NCI-H345 treated with DMSO at 0.1 percent for 48 hours (cell line): ENCODE measurements at regions not wholly inside any gene's neighbourhood (a gene's known extent, or its start where the extent isn't known, plus 50 kb on each side); places are given as distances from the start of the nearest gene placed in this dataset.

Experiments
- DNase-seq: peaks from one replicate; lab custom pipeline; 2025; ENCODE audit not compliant: unreplicated experiment; lab: John Stamatoyannopoulos, UW

- no peak for DNase-seq
Measured at GRCh38 chr2:16005816-16006536, 65.6 kb downstream of the MYCN start.

DNA sequence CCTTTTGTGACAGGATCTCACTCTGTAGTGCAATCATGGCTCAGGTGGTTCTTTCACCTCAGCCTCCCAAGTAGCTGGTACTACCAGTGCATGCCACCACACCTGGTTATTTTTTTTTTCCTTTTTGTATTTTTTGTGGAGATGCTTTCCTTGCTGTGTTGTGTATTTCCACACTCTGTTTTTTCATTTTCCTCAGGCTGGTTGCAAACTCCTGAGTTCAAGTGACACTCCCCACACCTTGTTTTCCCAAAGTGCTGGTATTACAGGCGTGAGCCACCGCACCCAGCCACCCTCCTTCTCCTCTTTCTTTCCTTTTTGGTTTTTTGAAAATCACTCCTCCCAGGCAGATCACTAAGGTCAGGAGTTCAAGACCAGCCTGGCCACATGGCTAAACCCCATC is 65.0 kb downstream of the MYCN start:
- DNase-seq = no peak

DNA sequence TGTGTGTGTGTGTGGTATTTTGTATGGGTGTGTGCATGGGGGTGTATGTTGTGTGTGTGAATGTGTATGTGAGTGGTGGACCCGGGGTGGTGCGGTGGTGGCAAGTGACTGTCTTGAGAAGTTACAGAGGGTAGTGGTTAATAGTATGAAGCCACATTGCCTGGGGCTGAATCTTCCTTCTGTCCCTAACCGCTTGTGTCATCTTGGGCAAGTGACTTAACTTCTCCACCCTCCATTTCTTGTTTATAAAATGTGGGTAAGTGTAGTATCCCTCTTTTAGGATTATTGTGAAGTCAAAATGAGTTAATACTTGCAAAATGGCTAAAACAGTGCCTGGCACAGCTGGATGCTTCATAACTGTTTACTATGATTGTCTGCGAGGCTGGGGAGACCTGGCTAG is 63.5 kb downstream of the MYCN start:
- DNase-seq = no peak

DNA sequence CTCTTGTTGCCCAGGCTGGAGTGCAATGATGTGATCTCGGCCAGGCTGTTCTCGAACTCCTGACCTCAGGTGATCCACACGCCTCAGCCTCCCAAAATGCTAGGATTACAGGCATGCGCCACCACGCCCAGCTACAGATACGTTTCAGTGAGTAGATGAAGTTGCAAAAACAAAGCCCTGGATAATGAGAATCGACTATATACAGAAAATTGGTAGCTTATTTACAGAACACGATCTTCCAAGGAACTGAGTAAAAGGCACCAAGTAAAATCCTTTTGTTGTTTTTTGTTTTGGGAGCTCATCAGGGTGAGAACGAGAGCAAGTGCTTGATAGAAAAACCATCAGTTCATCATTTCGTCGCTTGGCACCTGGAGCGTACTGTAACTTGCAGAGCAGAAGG is 62.8 kb downstream of the MYCN start:
- DNase-seq = no peak

GRCh38 chr2:16002575-16002974 is 62.2 kb downstream of the MYCN start:
- DNase-seq = no peak

- no peak for DNase-seq
Measured at GRCh38 chr2:16002144-16002543, 61.8 kb downstream of the MYCN start.

DNA sequence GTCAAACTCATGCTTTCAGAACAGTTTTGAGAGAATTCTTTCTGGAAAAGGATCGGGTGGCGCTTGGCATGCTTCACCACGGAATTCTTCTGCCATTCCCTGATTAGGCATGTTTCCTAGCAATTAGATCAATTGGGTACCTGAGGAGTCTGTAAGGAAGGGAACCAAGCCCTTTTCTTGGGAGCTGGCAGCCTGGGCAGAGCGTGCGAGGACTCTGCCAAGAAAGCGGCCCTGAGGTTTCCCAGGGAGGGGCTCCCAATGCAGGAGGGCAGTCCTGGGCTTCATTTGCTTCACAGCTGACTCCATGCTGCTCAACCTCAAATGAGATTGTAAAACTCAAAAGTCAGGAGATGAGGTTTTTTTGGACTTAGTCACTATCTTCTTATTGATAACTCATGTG is 60.3 kb downstream of the MYCN start:
- DNase-seq = no peak

DNA sequence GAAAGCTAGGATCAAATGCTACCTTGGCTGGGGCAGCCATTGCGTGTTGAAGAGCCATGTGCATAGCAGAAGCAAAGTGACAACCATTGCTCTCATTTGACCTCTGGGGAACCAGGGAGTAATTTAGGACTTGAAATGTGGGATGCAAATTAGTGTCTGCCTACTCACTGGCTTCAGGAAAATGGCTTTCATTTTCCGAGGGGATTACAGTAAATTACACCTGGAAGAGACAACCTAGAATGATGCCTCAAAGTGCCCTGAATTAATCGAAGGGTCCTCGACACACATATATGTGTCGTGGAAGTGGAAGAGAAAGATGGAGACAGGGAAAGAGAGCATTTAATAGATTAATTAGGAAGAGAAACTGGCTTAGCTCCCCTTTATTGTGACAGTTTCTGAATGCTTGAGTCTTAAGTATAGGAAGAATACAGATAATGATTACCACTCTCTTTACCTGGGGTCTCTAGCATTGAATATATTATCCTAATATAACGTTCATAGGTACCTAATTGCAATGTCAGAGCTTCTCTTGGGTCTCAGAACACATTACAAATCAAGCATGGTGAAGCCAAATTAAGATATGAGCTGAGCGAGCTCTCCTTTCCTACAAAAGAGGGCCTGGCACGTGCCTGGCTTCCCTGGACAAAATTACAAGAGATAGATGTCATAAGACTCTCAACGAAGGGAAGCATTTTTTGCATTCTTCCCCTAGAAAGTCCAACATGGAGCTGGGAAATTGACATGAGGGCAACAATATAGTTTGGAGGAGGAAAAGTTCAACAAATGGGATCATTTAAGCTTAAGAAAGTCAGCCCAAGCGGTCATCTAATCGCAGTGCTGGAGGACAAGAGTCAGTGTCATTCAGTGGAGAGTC is 59.5 kb downstream of the MYCN start:
- DNase-seq = no peak

DNA sequence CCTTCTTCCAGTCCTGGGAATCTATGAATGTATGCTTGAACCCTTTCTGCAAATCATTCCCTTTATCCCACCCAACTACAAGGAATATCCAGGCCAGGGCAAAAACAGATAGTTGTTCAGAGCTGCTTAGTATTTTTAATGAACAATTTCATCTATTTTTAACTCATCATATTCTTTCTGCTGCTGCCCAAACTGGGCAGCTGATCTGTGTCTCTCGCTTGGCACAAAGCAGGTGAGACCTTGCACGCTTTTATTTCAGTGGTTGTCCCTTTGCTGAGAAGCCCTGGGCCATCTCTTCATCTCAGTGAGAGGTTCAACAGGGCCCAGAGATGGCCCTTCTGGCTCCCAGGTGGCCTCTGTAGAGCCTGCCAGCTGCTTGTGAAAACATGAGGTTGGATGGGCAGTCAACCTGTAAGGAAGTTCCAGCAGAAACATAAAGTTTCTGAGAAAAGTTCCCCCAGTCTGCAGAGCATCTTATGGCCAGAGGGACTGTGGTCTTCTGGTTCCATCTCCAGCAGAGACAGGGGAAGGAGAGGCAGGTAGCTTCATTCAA is 57.5 kb downstream of the MYCN start:
- no peak for DNase-seq

- DNase-seq = no peak
Measured at GRCh38 chr2:15996536-15997423, 56.4 kb downstream of the MYCN start.
